Spinal cord (tissue), 9 donors: ENCODE measurements at regions not wholly inside any gene's neighbourhood (a gene's known extent, or its start where the extent isn't known, plus 50 kb on each side); places are given as distances from the start of the nearest gene placed in this dataset.
A peak's percentile ranks its signal among the peaks of the same experiment; 100 is the strongest.

ENCODE experiments used
- DNase-seq, 6 donors: peaks; one replicate each; pipeline versions ENCODE4 v3.0.0 to v3.0.0-alpha.2; 2013 to 2015; ENCODE audit warnings: low spot score in 6 of 6, low read depth in 4 of 6
- H3K27ac ChIP-seq: one replicate; pipeline ENCODE4 v1.5.1; 2013; ENCODE audit warnings: low read depth, low read length, control low read depth
- H3K27me3 ChIP-seq: one replicate; pipeline ENCODE4 v1.6.1; 2013; ENCODE audit warnings: low read length; ENCODE audit not compliant: control insufficient read depth, insufficient read depth
- H3K36me3 ChIP-seq: one replicate; pipeline ENCODE4 v1.6.1; 2013; ENCODE audit warnings: low read length; ENCODE audit not compliant: control insufficient read depth, insufficient read depth
- H3K4me1 ChIP-seq: one replicate; pipeline ENCODE4 v1.6.1; 2013; ENCODE audit warnings: low read length; ENCODE audit not compliant: control insufficient read depth, insufficient read depth
- H3K4me3 ChIP-seq: one replicate; pipeline ENCODE4 v1.5.1; 2013; ENCODE audit warnings: low read depth, low read length, control low read depth
- H3K9me3 ChIP-seq: one replicate; pipeline ENCODE4 v1.6.1; 2013; ENCODE audit warnings: low read length; ENCODE audit not compliant: control insufficient read depth, insufficient read depth
- WGBS: methylation state at CpG from one replicate; pipeline ENCODE4 v1.1.5; 2013; ENCODE audit warnings: missing lambda C conversion rate; ENCODE audit not compliant: insufficient coverage; 5-methylcytosine and 5-hydroxymethylcytosine counted together
- donor health status: healthy.

- no peak overlapping the region for H3K4me3 ChIP-seq
- no peaks in the 10 kb centered on the region for H3K36me3 ChIP-seq
Measured at GRCh38 chr18:7288544-7288943, 57.7 kb downstream of the LRRC30 start.

DNA sequence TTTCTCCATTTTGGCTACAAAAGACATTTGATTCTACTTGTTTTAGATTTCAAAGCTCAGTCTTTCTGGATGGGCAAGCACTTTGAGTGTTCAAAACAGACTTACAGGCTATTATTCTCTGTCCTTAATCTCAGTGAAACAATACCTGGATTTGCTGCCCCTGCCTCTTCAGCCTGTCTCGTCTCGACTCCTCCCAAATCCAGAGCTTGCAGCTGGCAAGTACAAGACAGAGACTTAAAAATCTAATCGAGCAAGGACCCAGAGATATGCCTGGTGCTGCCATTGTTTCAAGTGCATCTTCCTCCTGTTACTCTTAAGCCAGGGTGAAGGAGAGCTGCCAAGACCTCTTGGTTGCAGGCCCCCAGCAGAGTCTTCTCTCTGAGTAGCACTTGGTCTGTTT lies 59.2 kb downstream of the LRRC30 start:
- Histone ChIP-seq H3K4me3 (no peak overlapping the region), H3K27ac (no peak overlapping the region), H3K9me3 (no peaks in the 10 kb centered on the region), H3K4me1 (no peaks in the 10 kb centered on the region), H3K36me3 (no peaks in the 10 kb centered on the region), H3K27me3 (no peaks in the 10 kb centered on the region)
- WGBS = 60% methylated on average over 3 of the region's 3 CpGs
- DNase-seq = no peak

More at GRCh38 chr18:7288544-7288943, 57.7 kb downstream of the LRRC30 start:
- Histone ChIP-seq H3K27me3 (no peaks in the 10 kb centered on the region), H3K4me1 (no peaks in the 10 kb centered on the region), H3K27ac (no peak overlapping the region), H3K9me3 (no peaks in the 10 kb centered on the region)
- WGBS = 95% methylated on average over 5 of the region's 6 CpGs
- no peak for DNase-seq

DNA sequence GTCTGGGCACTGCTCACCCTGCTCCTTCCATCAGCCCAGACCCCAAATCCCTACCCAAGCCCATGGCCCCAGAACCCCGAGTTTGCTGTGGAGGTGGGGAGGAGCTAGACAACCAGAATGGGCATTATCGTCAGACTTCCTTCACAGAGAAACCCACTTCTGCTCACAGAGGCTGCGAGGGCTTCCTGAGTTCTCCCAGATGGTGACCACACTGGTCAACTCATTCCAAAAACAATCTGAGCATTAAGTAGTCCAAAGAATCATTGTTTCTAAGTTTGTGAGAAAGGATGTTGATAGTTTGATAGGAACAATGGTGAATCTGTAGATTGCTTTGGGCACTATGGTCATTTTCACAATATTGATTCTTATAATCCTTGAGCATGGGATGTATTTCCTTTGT lies 60.2 kb downstream of the LRRC30 start:
- Histone ChIP-seq H3K4me1 (no peaks in the 10 kb centered on the region), H3K27me3 (no peaks in the 10 kb centered on the region), H3K4me3 (no peak overlapping the region), H3K9me3 (no peaks in the 10 kb centered on the region), H3K27ac (no peak overlapping the region), H3K36me3 (no peaks in the 10 kb centered on the region)
- DNase-seq = no peak
- WGBS = no CpG with 5 or more reads among the region's 3 CpGs

DNA sequence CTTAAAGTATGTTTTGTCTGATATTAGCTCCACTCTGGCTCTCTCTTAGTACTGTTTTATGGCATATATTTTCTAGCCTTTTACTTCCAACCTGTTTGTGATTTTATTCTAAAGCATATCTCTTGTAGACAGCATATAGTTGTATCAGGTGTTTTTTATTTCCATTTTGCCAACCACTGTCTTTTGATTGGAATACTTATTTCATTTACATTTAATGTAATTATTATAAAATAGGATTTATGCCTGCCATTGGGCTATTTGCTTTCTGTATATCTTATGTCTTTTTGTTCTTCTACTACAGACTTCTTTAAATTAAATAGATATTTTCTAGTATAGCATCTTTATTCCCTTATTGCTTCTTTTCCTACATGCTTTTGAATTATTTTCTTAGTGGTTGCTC lies 67.3 kb downstream of the LRRC30 start:
- no peak for DNase-seq
- no peak overlapping the region for H3K27ac ChIP-seq
- no peak overlapping the region for H3K4me3 ChIP-seq
- H3K27me3 ChIP-seq = no peaks in the 10 kb centered on the region
- H3K9me3 ChIP-seq = peaks cover 9% of the 10 kb centered on the region
- H3K36me3 ChIP-seq = no peaks in the 10 kb centered on the region
- no peaks in the 10 kb centered on the region for H3K4me1 ChIP-seq

DNA sequence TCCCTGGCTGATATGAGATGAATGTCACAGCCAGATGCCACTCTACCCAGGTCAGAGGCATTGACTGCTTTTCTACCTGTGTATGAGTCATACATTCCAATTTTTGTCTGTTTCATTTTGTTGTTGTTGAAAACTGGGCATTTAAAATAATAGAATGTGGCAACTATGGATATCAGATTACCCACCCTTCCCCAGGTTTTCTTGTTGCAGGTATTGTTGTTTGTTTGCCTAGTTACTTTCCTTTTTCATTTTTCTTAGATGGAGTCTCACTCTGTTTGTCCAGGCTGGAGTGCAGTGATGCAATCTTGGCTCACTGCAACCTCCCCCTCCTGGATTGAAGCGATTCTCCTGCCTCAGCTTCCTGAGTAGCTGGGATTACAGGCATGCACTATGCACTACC lies 70.2 kb downstream of the LRRC30 start:
- WGBS = 89% methylated on average over 1 of the region's 1 CpG
- H3K36me3 ChIP-seq = no peaks in the 10 kb centered on the region
- no peak for DNase-seq
- H3K9me3 ChIP-seq = peaks cover 9% of the 10 kb centered on the region
- H3K4me1 ChIP-seq = peaks cover 3% of the 10 kb centered on the region
- no peak overlapping the region for H3K4me3 ChIP-seq
- H3K27ac ChIP-seq = no peak overlapping the region
- H3K27me3 ChIP-seq = no peaks in the 10 kb centered on the region

- Histone ChIP-seq H3K9me3 (peaks cover 9% of the 10 kb centered on the region), H3K27me3 (no peaks in the 10 kb centered on the region), H3K4me3 (no peak overlapping the region), H3K27ac (no peak overlapping the region), H3K4me1 (peaks cover 11% of the 10 kb centered on the region), H3K36me3 (no peaks in the 10 kb centered on the region)
- no CpG with 5 or more reads among the region's 4 CpGs for WGBS
- peak in 2 of 6 donors; percentile 26 to 39 for DNase-seq
Measured at GRCh38 chr18:7303316-7304060, 72.6 kb downstream of the LRRC30 start.

GRCh38 chr18:7304061-7304370 lies 73.1 kb downstream of the LRRC30 start:
- Histone ChIP-seq H3K36me3 (no peaks in the 10 kb centered on the region), H3K4me1 (peaks cover 11% of the 10 kb centered on the region), H3K4me3 (no peak overlapping the region), H3K9me3 (peaks cover 9% of the 10 kb centered on the region), H3K27ac (no peak overlapping the region), H3K27me3 (no peaks in the 10 kb centered on the region)
- DNase-seq = no peak
- 90% methylated on average over 2 of the region's 6 CpGs for WGBS

- H3K4me1 ChIP-seq = peaks cover 11% of the 10 kb centered on the region
- no peak overlapping the region for H3K27ac ChIP-seq
- WGBS = 89% methylated on average over 6 of the region's 9 CpGs
- H3K36me3 ChIP-seq = no peaks in the 10 kb centered on the region
- no peak for DNase-seq
- peaks cover 5% of the 10 kb centered on the region for H3K9me3 ChIP-seq
- H3K4me3 ChIP-seq = no peak overlapping the region
- no peaks in the 10 kb centered on the region for H3K27me3 ChIP-seq
Measured at GRCh38 chr18:7305416-7305815, 74.5 kb downstream of the LRRC30 start.

DNA sequence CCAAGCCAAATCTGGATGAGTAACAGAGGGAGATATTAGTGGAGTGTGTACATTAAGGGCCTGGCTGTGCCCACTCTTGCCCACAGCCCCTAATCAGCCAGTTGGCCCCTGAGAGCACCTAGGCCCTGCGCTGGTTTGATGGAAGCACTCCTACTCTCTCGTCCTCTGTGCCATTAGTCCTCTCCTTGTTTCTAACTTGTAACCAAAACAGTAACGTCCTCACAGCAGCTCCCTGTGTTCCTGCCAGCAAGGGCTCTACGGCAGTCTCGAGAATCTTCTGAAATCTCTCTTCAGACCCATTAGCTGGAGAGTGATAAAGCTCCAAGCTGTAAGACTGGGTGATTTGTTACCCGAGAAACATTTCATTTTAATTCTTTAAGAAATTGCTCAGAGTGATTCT lies 76.1 kb downstream of the LRRC30 start:
- 38% methylated on average over 2 of the region's 6 CpGs for WGBS
- DNase-seq = peak in 1 of 6 donors; percentile 28
- H3K4me3 ChIP-seq = no peak overlapping the region
- no peaks in the 10 kb centered on the region for H3K27me3 ChIP-seq
- no peaks in the 10 kb centered on the region for H3K9me3 ChIP-seq
- H3K4me1 ChIP-seq = peaks cover 11% of the 10 kb centered on the region
- H3K27ac ChIP-seq = no peak overlapping the region
- H3K36me3 ChIP-seq = no peaks in the 10 kb centered on the region

GRCh38 chr18:7307526-7307925 lies 76.6 kb downstream of the LRRC30 start:
- H3K27me3 ChIP-seq = no peaks in the 10 kb centered on the region
- H3K27ac ChIP-seq = no peak overlapping the region
- H3K4me1 ChIP-seq = peaks cover 11% of the 10 kb centered on the region
- WGBS = 59% methylated on average over 8 of the region's 8 CpGs
- H3K9me3 ChIP-seq = peaks cover 4% of the 10 kb centered on the region
- no peak overlapping the region for H3K4me3 ChIP-seq
- H3K36me3 ChIP-seq = no peaks in the 10 kb centered on the region
- DNase-seq = peak in 2 of 6 donors; percentile 17 to 68
